ENCODE measurements at regions not wholly inside any gene's neighbourhood (a gene's known extent, or its start where the extent isn't known, plus 50 kb on each side); places are given as distances from the start of the nearest gene placed in this dataset.

DNA sequence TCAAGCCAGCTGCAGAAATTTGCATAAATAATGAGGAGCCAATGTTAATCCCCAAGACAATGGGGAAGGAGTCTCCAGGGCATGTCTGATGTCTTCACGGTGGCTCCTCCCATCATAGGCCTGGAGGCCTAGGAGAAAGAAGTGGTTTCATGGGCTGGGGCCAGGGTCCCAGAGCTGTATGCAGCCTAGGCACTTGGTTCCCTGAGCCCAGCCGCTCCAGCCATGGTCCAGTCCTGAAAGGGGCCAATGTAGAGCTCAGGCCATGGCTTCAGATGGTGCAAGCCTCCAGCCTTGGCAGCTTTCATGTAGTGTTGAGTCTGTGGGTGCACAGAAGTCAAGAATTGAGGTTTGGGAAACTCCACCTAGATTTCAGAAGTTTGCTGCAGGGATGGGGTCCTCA, 628.2 kb upstream of the GRIA3 start:
- no peak for TF ChIP-seq EZH2phosphoT487 (IDR thresholded peaks at IDR 0.05; ENCODE audit: borderline replicate concordance, low read length)
- TF ChIP-seq CTCF (IDR thresholded peaks at IDR 0.05; ENCODE audit: low read depth, low read length, poor library complexity, severe bottlenecking), result no peak
